ENCODE measurements at regions not wholly inside any gene's neighbourhood (a gene's known extent, or its start where the extent isn't known, plus 50 kb on each side); places are given as distances from the start of the nearest gene placed in this dataset.

- DNase-seq = no peak
These were observed 179.4 kb downstream of the ETS1 start for GRCh38 chr11:128407962-128408361.

- no peak for DNase-seq
These were observed 181.4 kb downstream of the ETS1 start for GRCh38 chr11:128405714-128406662.

GRCh38 chr11:128405112-128405511, 182.2 kb downstream of the ETS1 start:
- no peak for DNase-seq

GRCh38 chr11:128404437-128404836, 182.9 kb downstream of the ETS1 start:
- DNase-seq = no peak

GRCh38 chr11:128400382-128401203, 186.8 kb downstream of the ETS1 start:
- no peak for DNase-seq

- DNase-seq = no peak
These were observed 187.9 kb downstream of the ETS1 start for GRCh38 chr11:128399251-128400121.

- DNase-seq = no peak
These were observed 188.7 kb downstream of the ETS1 start for GRCh38 chr11:128398517-128399250.

- no peak for DNase-seq
These were observed 190.0 kb downstream of the ETS1 start for GRCh38 chr11:128397362-128397761.

- no peak for DNase-seq
These were observed 192.8 kb downstream of the ETS1 start for GRCh38 chr11:128394431-128395089.

- DNase-seq = no peak
These were observed 195.1 kb downstream of the ETS1 start for GRCh38 chr11:128392259-128392658.

GRCh38 chr11:128391811-128392210, 195.5 kb downstream of the ETS1 start:
- no peak for DNase-seq

- no peak for DNase-seq
These were observed 197.1 kb downstream of the ETS1 start for GRCh38 chr11:128390246-128390645.

- DNase-seq = no peak
These were observed 197.8 kb downstream of the ETS1 start for GRCh38 chr11:128389461-128389976.

- DNase-seq = no peak
These were observed 199.0 kb downstream of the ETS1 start for GRCh38 chr11:128388206-128388815.

GRCh38 chr11:128379587-128380580, 207.5 kb downstream of the ETS1 start:
- DNase-seq = no peak

- DNase-seq = no peak
These were observed 211.4 kb downstream of the ETS1 start for GRCh38 chr11:128375961-128376360.

- no peak for DNase-seq
These were observed 213.3 kb downstream of the ETS1 start for GRCh38 chr11:128374026-128374425.

GRCh38 chr11:128372977-128373376, 214.4 kb downstream of the ETS1 start:
- DNase-seq = no peak

GRCh38 chr11:128367573-128367972, 219.8 kb downstream of the ETS1 start:
- no peak for DNase-seq

GRCh38 chr11:128365044-128365443, 222.3 kb downstream of the ETS1 start:
- DNase-seq = no peak
